ENCODE measurements at regions not wholly inside any gene's neighbourhood (a gene's known extent, or its start where the extent isn't known, plus 50 kb on each side); places are given as distances from the start of the nearest gene placed in this dataset.

- no peaks in the 10 kb centered on the region for H3K4me1 Mint-ChIP-seq
These were observed 49.9 kb downstream of the RIN2 start for GRCh38 chr20:19807946-19808330.

More at GRCh38 chr20:19807946-19808330, 49.9 kb downstream of the RIN2 start:
- peaks cover 4% of the 10 kb centered on the region for H3K27me3 Mint-ChIP-seq (ENCODE audit: insufficient read depth, low read depth, poor library complexity)
- no peaks in the 10 kb centered on the region for H3K9me2 ChIP-seq (ENCODE audit: insufficient read depth)
- no peaks in the 10 kb centered on the region for H3F3A ChIP-seq (replicated peaks; ENCODE audit: low read depth)
- no peaks in the 10 kb centered on the region for H3K4me1 ChIP-seq (ENCODE audit: insufficient read depth)
- no peak for DNase-seq (ENCODE audit: low spot score)
- ATAC-seq, result no peak
- no peak overlapping the region for H2AFZ ChIP-seq
- no peaks in the 10 kb centered on the region for H3K36me3 ChIP-seq (ENCODE audit: insufficient read depth)
- H3K4me3 ChIP-seq, result no peak overlapping the region
- no peaks in the 10 kb centered on the region for H3K79me2 ChIP-seq (replicated peaks; ENCODE audit: insufficient read depth)
- TF ChIP-seq POLR2AphosphoS5 (IDR thresholded peaks at IDR 0.05; ENCODE audit: low read depth) (no peak), NANOG (IDR thresholded peaks at IDR 0.05; ENCODE audit: borderline replicate concordance) (no peak), ZNF331 (CRISPR knock-in tag; IDR thresholded peaks at IDR 0.05; ENCODE audit: low read depth) (no peak), ZNF462 (CRISPR knock-in tag; IDR thresholded peaks at IDR 0.05) (no peak), ETS1 (IDR thresholded peaks at IDR 0.05) (no peak), ZNF114 (CRISPR knock-in tag; IDR thresholded peaks at IDR 0.05) (no peak), REST (IDR thresholded peaks at IDR 0.05; ENCODE audit: unreplicated experiment) (no peak), CTCF (conservative IDR thresholded peaks at IDR 0.05; ENCODE audit: low read depth in 2 of 2) (no peak), EZH2 (IDR thresholded peaks at IDR 0.05; ENCODE audit: low read depth, unreplicated experiment) (no peak), JUNB (IDR thresholded peaks at IDR 0.05; ENCODE audit: unreplicated experiment) (no peak), STAT1 (IDR thresholded peaks at IDR 0.05; ENCODE audit: unreplicated experiment) (no peak), EZH2phosphoT487 (IDR thresholded peaks at IDR 0.05; ENCODE audit: unreplicated experiment) (no peak), CREB1 (CRISPR knock-in tag; IDR thresholded peaks at IDR 0.05; ENCODE audit: low read depth) (no peak)
- H3K9me3 Mint-ChIP-seq, result no peaks in the 10 kb centered on the region; the same call in 2 of the 3 replicates
- H3K27me3 ChIP-seq (ENCODE audit: insufficient read depth), result no peaks in the 10 kb centered on the region
- peaks cover 3% of the 10 kb centered on the region; the same call in 1 of the 3 replicates for H3K36me3 Mint-ChIP-seq (ENCODE audit: low read depth)
- no peak overlapping the region for H3K27ac Mint-ChIP-seq
- H3K27ac ChIP-seq (ENCODE audit: low read depth), result no peak overlapping the region
- H3K4me3 Mint-ChIP-seq, result no peak overlapping the region
- H3K4me2 ChIP-seq, result no peak overlapping the region
- no peaks in the 10 kb centered on the region for H4K20me1 ChIP-seq (replicated peaks; ENCODE audit: insufficient read depth)

Measured in GM23338 (cell line).